NB4 (cell line): ENCODE measurements at regions not wholly inside any gene's neighbourhood (a gene's known extent, or its start where the extent isn't known, plus 50 kb on each side); places are given as distances from the start of the nearest gene placed in this dataset.

Experiments used
- DNase-seq: peaks from one replicate; pipeline ENCODE4 v3.0.0; 2010; ENCODE audit warnings: low read depth
- H3K4me3 ChIP-seq: one replicate; pipeline ENCODE4 v1.5.1; 2011; ENCODE audit warnings: mild to moderate bottlenecking, low read depth, low read length, moderate library complexity
- CTCF ChIP-seq: IDR thresholded peaks from one replicate; pipeline ENCODE4 v1.5.1; 2012; ENCODE audit warnings: low read depth, low read length
- MYC ChIP-seq: IDR thresholded peaks from 2 replicates; pipeline ENCODE4 v1.6.1; 2011; ENCODE audit warnings: low read depth, low read length
- POLR2A ChIP-seq: IDR thresholded peaks from 2 replicates; pipeline ENCODE4 v1.6.1; 2011; ENCODE audit warnings: mild to moderate bottlenecking; ENCODE audit not compliant: insufficient read length; ENCODE audit errors: extremely low read depth
- TF ChIP-seq, protein P1 (sequence below): IDR thresholded peaks from 2 replicates; pipeline ENCODE4 v1.6.1; 2011; ENCODE audit warnings: low read depth, low read length

- no peak for DNase-seq
- no peak overlapping the region for H3K4me3 ChIP-seq
- TF ChIP-seq, protein P1, sequence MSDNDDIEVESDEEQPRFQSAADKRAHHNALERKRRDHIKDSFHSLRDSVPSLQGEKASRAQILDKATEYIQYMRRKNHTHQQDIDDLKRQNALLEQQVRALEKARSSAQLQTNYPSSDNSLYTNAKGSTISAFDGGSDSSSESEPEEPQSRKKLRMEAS = no peak
- no peak for TF ChIP-seq CTCF
- no peak for TF ChIP-seq MYC
- no peak for TF ChIP-seq POLR2A
Measured at GRCh38 chr1:209455661-209456358, 127.7 kb upstream of the CAMK1G start.

- H3K4me3 ChIP-seq = no peak overlapping the region
- TF ChIP-seq, protein P1 = no peak
- no peak for TF ChIP-seq POLR2A
- TF ChIP-seq MYC = no peak
- TF ChIP-seq CTCF = no peak
- DNase-seq = peak; percentile 11
Measured at GRCh38 chr1:209456878-209457277, 126.6 kb upstream of the CAMK1G start.

DNA sequence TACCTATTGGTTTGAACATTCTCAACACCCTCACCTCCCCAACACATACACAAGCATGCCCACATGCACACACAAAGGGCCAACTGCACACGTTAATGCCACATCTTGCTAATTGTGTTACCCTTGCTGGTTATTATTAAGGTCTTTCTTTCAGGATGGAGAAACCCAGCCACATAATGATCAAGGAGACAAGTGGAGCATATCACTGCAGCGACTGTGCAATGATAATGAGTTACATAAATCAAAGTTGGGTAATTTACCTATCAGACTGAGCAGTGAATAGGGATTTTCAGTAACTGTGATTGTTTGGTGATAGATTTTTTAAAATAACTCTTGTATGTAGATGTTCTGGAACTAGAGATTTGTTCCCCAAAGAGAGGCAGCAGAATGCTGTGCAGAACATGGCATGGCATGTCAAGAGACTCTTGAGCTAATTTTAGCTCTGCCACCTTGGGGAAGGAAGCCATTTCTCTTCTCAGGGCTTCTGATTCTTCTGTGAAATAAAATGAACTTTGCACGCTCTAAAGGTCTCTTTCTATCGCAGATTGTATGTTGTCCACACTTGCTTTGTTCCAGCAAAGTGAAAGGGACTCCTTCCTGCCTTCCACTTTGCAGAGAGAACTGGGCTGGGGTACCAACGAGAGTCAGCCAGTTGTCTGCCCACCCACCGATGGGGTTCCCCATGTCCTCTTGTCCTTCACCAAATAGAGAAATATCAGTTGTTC, 126.0 kb upstream of the CAMK1G start:
- DNase-seq = no peak
- TF ChIP-seq, protein P1 = no peak
- TF ChIP-seq MYC = no peak
- TF ChIP-seq POLR2A = no peak
- TF ChIP-seq CTCF = no peak
- H3K4me3 ChIP-seq = no peak overlapping the region

DNA sequence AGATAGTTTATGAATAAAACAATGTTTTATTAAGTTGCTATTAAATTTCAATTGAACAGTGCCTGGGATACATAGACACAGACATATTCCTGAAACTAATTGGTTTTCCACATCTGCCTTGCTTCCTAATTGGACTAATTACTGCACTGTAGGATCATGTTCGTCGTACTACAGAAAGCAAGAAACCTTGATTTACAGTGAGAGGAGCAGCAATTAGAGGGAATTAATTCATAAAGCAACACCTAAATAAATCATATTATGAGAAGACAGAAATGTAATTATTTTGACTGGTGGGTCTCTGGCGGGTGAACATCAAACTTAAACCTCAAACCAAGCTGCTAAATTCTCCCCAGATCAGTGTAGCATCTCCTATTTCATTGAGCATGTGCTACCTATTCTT, 124.6 kb upstream of the CAMK1G start:
- no peak for DNase-seq
- no peak overlapping the region for H3K4me3 ChIP-seq
- no peak for TF ChIP-seq MYC
- TF ChIP-seq, protein P1 = no peak
- TF ChIP-seq CTCF = no peak
- TF ChIP-seq POLR2A = no peak

GRCh38 chr1:209461168-209461567, 122.3 kb upstream of the CAMK1G start:
- no peak overlapping the region for H3K4me3 ChIP-seq
- TF ChIP-seq CTCF (no peak), POLR2A (no peak), MYC (no peak)
- TF ChIP-seq, protein P1 = no peak
- DNase-seq = no peak
